ENCODE measurements at regions not wholly inside any gene's neighbourhood (a gene's known extent, or its start where the extent isn't known, plus 50 kb on each side); places are given as distances from the start of the nearest gene placed in this dataset.

DNA sequence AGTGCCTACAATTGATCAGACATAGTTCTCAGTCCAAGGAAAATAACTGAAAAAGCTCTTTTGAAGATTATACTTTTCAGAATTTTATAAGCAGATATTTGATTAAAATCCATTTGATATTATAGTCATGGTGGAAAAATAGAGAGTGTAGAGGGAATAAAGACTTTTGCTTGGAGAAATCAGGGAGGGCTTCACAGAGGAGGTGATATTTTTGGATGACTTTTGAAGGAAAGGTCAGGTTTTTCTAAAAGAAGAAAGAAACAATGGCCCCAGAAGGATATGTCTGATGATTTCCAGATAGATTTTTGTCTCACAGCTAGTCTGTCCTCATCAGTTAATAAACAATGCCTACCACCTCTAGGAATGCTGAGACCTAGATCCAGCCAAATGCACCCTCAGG, 806.3 kb upstream of the CELF2 start:
- intact Hi-C loops (cut with DNase I): no loop called here
- TF ChIP-seq, protein P1, sequence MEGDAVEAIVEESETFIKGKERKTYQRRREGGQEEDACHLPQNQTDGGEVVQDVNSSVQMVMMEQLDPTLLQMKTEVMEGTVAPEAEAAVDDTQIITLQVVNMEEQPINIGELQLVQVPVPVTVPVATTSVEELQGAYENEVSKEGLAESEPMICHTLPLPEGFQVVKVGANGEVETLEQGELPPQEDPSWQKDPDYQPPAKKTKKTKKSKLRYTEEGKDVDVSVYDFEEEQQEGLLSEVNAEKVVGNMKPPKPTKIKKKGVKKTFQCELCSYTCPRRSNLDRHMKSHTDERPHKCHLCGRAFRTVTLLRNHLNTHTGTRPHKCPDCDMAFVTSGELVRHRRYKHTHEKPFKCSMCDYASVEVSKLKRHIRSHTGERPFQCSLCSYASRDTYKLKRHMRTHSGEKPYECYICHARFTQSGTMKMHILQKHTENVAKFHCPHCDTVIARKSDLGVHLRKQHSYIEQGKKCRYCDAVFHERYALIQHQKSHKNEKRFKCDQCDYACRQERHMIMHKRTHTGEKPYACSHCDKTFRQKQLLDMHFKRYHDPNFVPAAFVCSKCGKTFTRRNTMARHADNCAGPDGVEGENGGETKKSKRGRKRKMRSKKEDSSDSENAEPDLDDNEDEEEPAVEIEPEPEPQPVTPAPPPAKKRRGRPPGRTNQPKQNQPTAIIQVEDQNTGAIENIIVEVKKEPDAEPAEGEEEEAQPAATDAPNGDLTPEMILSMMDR (IDR thresholded peaks at IDR 0.05): no peak
- TF ChIP-seq POLR2A (IDR thresholded peaks at IDR 0.05): no peak
- Histone ChIP-seq H3K9me3 (no peaks in the 10 kb centered on the region), H3K36me3 (no peaks in the 10 kb centered on the region), H3K4me3 (no peak overlapping the region), H3K27me3 (no peaks in the 10 kb centered on the region), H3K4me1 (no peaks in the 10 kb centered on the region), H3K27ac (no peak overlapping the region)
- DNase-seq: no peak

DNA sequence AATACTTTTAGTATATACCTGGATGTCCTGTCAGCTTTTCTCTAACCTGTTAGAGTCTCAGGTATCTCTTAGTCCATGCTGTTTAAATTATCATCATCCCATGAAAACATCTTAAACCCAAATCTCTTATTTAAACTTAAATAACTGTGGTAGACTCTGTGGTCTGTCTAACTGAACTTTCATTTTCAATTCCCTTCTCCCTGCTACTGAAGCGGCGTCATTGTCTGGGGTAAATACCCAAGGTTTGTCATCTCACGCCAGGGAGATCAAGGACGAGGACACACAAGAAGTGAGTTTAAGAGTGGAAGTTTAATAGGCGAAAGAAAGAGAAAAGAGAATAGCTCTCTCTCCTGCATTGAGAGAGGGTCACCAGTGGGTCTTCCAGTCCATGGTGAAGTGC, 804.4 kb upstream of the CELF2 start:
- Histone ChIP-seq H3K4me3 (no peak overlapping the region), H3K27me3 (no peaks in the 10 kb centered on the region), H3K36me3 (no peaks in the 10 kb centered on the region), H3K27ac (no peak overlapping the region), H3K9me3 (no peaks in the 10 kb centered on the region), H3K4me1 (no peaks in the 10 kb centered on the region)
- WGBS, 2 donors: 68 to 87% methylated on average over 5 of the region's 5 CpGs
- no peak for TF ChIP-seq POLR2A (IDR thresholded peaks at IDR 0.05)
- TF ChIP-seq, protein P1 (IDR thresholded peaks at IDR 0.05): no peak
- intact Hi-C loops (cut with DNase I): no loop called here
- DNase-seq: no peak

GRCh38 chr10:10222304-10222841, 795.3 kb upstream of the CELF2 start:
- WGBS, 2 donors: 60 to 71% methylated on average over 4 of the region's 4 CpGs
- Histone ChIP-seq H3K36me3 (no peaks in the 10 kb centered on the region), H3K4me3 (no peak overlapping the region), H3K27me3 (no peaks in the 10 kb centered on the region), H3K9me3 (no peaks in the 10 kb centered on the region), H3K27ac (no peak overlapping the region), H3K4me1 (no peaks in the 10 kb centered on the region)
- DNase-seq: no peak
- no peak for TF ChIP-seq POLR2A (IDR thresholded peaks at IDR 0.05)
- TF ChIP-seq, protein P1 (IDR thresholded peaks at IDR 0.05): no peak
- intact Hi-C loops (cut with DNase I): no loop called here

DNA sequence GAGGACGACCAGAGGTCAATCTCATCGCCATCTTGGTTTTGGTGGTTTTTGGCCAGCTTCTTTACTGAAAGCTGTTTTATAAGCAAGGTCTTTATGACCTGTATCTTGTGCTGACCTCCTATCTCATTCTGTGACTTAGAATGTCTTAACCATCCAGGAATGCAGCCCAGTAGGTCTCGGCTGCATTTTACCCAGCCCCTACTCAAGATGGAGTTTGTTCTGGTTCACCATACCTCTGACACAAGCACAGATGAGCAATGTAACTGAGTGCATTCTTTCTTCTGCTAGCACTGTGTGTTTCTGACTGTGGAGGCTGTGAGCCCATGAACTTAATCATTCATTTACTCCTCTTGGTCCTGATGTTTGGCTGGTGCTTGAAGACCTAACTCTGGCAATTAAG, 794.5 kb upstream of the CELF2 start:
- Histone ChIP-seq H3K9me3 (no peaks in the 10 kb centered on the region), H3K4me3 (no peak overlapping the region), H3K4me1 (no peaks in the 10 kb centered on the region), H3K27ac (no peak overlapping the region), H3K27me3 (no peaks in the 10 kb centered on the region), H3K36me3 (no peaks in the 10 kb centered on the region)
- TF ChIP-seq, protein P1 (IDR thresholded peaks at IDR 0.05): no peak
- no peak for TF ChIP-seq POLR2A (IDR thresholded peaks at IDR 0.05)
- WGBS, 2 donors: 97 to 100% methylated on average over 3 of the region's 3 CpGs
- no peak for DNase-seq
- intact Hi-C loops (cut with DNase I): no loop called here

DNA sequence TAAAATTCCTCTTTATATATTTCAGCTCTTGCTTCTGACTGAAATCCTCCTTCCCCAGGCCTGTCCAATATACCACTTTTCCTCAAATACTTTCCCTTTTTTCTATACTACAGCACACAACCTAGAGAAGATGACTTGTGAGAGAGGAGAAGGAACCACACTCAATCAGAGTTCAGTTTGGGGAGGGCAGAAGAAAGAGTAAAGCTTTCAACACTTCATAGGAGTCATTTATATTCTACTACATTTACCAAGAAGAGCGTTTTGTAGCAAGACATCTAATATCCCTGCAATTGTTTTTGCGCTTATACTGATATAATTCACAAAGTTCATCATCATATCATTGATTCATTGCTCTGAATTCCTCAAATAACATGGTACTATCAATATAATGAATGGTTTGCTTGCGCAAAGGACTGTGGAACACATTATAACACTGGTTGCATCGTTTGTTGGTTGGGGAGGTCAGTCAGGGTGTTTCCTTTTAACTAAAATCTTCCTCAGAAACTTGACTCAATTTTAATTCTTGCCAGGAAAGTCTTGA, 792.5 kb upstream of the CELF2 start:
- no peak overlapping the region for H3K27ac ChIP-seq
- TF ChIP-seq, protein P1 (IDR thresholded peaks at IDR 0.05): no peak
- no peak for TF ChIP-seq POLR2A (IDR thresholded peaks at IDR 0.05)
- no peaks in the 10 kb centered on the region for H3K36me3 ChIP-seq
- 59 to 68% methylated on average over 4 of the region's 4 CpGs for WGBS, 2 donors
- H3K4me1 ChIP-seq: no peaks in the 10 kb centered on the region
- no peaks in the 10 kb centered on the region for H3K27me3 ChIP-seq
- intact Hi-C loops (cut with DNase I): no loop called here
- no peak for DNase-seq
- no peak overlapping the region for H3K4me3 ChIP-seq
- H3K9me3 ChIP-seq: no peaks in the 10 kb centered on the region

Data from esophagus squamous epithelium (tissue), 5 donors.